Activated naive CD4-positive, alpha-beta T cell treated with anti-CD3 and anti-CD28 coated beads for 36 hours (primary cell): ENCODE measurements at regions not wholly inside any gene's neighbourhood (a gene's known extent, or its start where the extent isn't known, plus 50 kb on each side); places are given as distances from the start of the nearest gene placed in this dataset.
"Not testable (repeated sequence)": the region's sequence is repeated elsewhere in the genome, so short reads cannot be mapped to it uniquely, and the experiment has no call there.

ENCODE experiments used
- CTCF ChIA-PET: fragments of 350-600 bp; sonication (Branson Sonifier 250); formaldehyde crosslinking; loops from one replicate; lab custom pipeline; 2021; ENCODE audit warnings: antibody characterized with exemption; lab: Charles Lee
- DNase-seq: peaks from one replicate; pipeline ENCODE4 v3.0.0-alpha.2; 2020
- H3K27ac Mint-ChIP-seq: one replicate; pipeline ENCODE4 v1.8.0; 2021; ENCODE audit warnings: mild to moderate bottlenecking, mixed read lengths
- H3K27me3 Mint-ChIP-seq: one replicate; pipeline ENCODE4 v1.8.0; 2021; ENCODE audit warnings: low read depth, mixed read lengths
- H3K36me3 Mint-ChIP-seq: one replicate; pipeline ENCODE4 v1.8.0; 2021; ENCODE audit warnings: low read depth, mixed read lengths
- H3K4me1 Mint-ChIP-seq: one replicate; pipeline ENCODE4 v1.8.0; 2021; ENCODE audit warnings: low read depth, mixed read lengths
- H3K4me3 Mint-ChIP-seq: one replicate; pipeline ENCODE4 v1.8.0; 2021; ENCODE audit warnings: mild to moderate bottlenecking, moderate library complexity, mixed read lengths
- H3K9me3 Mint-ChIP-seq: one replicate; pipeline ENCODE4 v1.8.0; 2021; ENCODE audit warnings: mixed read lengths
- intact Hi-C: fragments of 100-400 bp; cut with micrococcal nuclease; formaldehyde crosslinking; loops from one replicate; pipeline ENCODE4 v1.15.1; 2023

GRCh38 chr13:54449922-54450321, 1421.3 kb downstream of the OLFM4 start:
- DNase-seq, result no peak
- peaks cover 6% of the 10 kb centered on the region for H3K9me3 Mint-ChIP-seq
- no peaks in the 10 kb centered on the region for H3K4me1 Mint-ChIP-seq
- CTCF ChIA-PET, result no interaction called here
- H3K27ac Mint-ChIP-seq, result no peak overlapping the region
- no peak overlapping the region for H3K4me3 Mint-ChIP-seq
- intact Hi-C loops, result no loop called here
- no peaks in the 10 kb centered on the region for H3K27me3 Mint-ChIP-seq
- no peaks in the 10 kb centered on the region for H3K36me3 Mint-ChIP-seq

GRCh38 chr13:54484166-54484565, 1455.6 kb downstream of the OLFM4 start:
- no peak for DNase-seq
- Mint-ChIP-seq H3K36me3 (no peaks in the 10 kb centered on the region), H3K27me3 (no peaks in the 10 kb centered on the region), H3K27ac (no peak overlapping the region), H3K4me3 (no peak overlapping the region), H3K4me1 (no peaks in the 10 kb centered on the region), H3K9me3 (peaks cover 3% of the 10 kb centered on the region)
- CTCF ChIA-PET, result no interaction called here
- intact Hi-C loops, result no loop called here

GRCh38 chr13:54486421-54487166, 1458.0 kb downstream of the OLFM4 start:
- Mint-ChIP-seq H3K9me3 (peaks cover 5% of the 10 kb centered on the region), H3K27ac (no peak overlapping the region), H3K27me3 (no peaks in the 10 kb centered on the region), H3K4me3 (no peak overlapping the region), H3K4me1 (no peaks in the 10 kb centered on the region), H3K36me3 (no peaks in the 10 kb centered on the region)
- CTCF ChIA-PET, result no interaction called here
- intact Hi-C loops, result no loop called here
- DNase-seq, result no peak

- intact Hi-C loops, result no loop called here
Measured at GRCh38 chr13:54489359-54489758, 1460.7 kb downstream of the OLFM4 start.

DNA sequence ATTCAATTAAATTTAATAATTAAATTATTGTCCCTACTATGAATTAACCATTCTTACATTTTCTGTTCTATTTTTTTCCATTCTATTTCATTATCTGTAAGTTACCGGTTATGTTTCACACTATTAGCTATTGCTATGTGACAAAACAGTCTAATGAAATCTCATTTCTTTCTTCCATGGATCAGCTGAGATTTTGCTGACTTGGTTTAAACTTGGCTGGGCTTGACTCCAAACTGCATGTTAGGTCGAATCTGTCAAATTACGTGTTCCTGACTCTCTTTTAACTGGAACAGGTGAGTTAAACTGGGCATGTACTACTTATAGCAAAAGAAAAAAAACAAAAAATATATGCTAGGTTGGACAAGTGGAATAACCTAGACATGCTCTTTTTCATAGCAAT, 1464.4 kb downstream of the OLFM4 start:
- peaks cover 6% of the 10 kb centered on the region for H3K9me3 Mint-ChIP-seq
- CTCF ChIA-PET, result no interaction called here

More at GRCh38 chr13:54489359-54489758, 1460.7 kb downstream of the OLFM4 start:
- no peaks in the 10 kb centered on the region for H3K27me3 Mint-ChIP-seq
- H3K27ac Mint-ChIP-seq, result no peak overlapping the region
- no peak overlapping the region for H3K4me3 Mint-ChIP-seq
- H3K9me3 Mint-ChIP-seq, result peaks cover 6% of the 10 kb centered on the region
- CTCF ChIA-PET, result no interaction called here
- H3K4me1 Mint-ChIP-seq, result no peaks in the 10 kb centered on the region
- no peaks in the 10 kb centered on the region for H3K36me3 Mint-ChIP-seq
- no peak for DNase-seq

DNA sequence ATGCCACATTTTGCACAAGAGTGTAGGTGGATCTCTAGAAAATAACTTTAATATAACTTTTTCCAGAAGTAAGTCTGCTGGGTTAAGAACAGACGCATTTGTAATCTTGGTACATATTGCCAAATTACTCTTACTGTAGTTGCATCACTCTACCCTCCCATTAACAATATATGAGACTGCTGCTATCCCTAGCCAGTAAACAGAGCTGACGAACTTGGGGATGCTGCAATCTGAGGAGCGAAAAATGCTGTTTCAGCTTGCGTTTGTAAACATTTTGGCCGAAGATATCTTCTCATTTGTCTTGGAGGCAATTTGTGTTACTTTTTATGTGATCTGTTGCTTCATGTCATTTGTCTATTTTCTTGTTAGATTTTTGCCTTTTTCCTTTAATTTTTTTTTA, 1482.8 kb downstream of the OLFM4 start:
- no peak for DNase-seq
- Mint-ChIP-seq H3K36me3 (no peaks in the 10 kb centered on the region), H3K27me3 (no peaks in the 10 kb centered on the region), H3K9me3 (peaks cover 2% of the 10 kb centered on the region), H3K4me1 (no peaks in the 10 kb centered on the region), H3K27ac (no peak overlapping the region), H3K4me3 (no peak overlapping the region)
- CTCF ChIA-PET, result no interaction called here
- intact Hi-C loops, result no loop called here

More for the DNA sequence above, 1464.4 kb downstream of the OLFM4 start:
- no peak overlapping the region for H3K27ac Mint-ChIP-seq
- H3K4me3 Mint-ChIP-seq, result no peak overlapping the region
- H3K36me3 Mint-ChIP-seq, result no peaks in the 10 kb centered on the region
- intact Hi-C loops, result no loop called here
- no peaks in the 10 kb centered on the region for H3K4me1 Mint-ChIP-seq
- H3K27me3 Mint-ChIP-seq, result no peaks in the 10 kb centered on the region
- DNase-seq, result no peak

GRCh38 chr13:54513254-54513653, 1484.6 kb downstream of the OLFM4 start:
- Mint-ChIP-seq H3K4me1 (no peaks in the 10 kb centered on the region), H3K27me3 (no peaks in the 10 kb centered on the region), H3K4me3 (no peak overlapping the region), H3K36me3 (no peaks in the 10 kb centered on the region), H3K27ac (no peak overlapping the region), H3K9me3 (peaks cover 2% of the 10 kb centered on the region)
- no peak for DNase-seq
- intact Hi-C loops, result no loop called here
- CTCF ChIA-PET, result no interaction called here

GRCh38 chr13:54536112-54536511, 1507.5 kb downstream of the OLFM4 start:
- Mint-ChIP-seq H3K27me3 (no peaks in the 10 kb centered on the region), H3K4me1 (no peaks in the 10 kb centered on the region), H3K27ac (no peak overlapping the region), H3K4me3 (no peak overlapping the region), H3K36me3 (no peaks in the 10 kb centered on the region), H3K9me3 (peaks cover 2% of the 10 kb centered on the region)
- CTCF ChIA-PET, result no interaction called here
- intact Hi-C loops, result no loop called here
- no peak for DNase-seq

DNA sequence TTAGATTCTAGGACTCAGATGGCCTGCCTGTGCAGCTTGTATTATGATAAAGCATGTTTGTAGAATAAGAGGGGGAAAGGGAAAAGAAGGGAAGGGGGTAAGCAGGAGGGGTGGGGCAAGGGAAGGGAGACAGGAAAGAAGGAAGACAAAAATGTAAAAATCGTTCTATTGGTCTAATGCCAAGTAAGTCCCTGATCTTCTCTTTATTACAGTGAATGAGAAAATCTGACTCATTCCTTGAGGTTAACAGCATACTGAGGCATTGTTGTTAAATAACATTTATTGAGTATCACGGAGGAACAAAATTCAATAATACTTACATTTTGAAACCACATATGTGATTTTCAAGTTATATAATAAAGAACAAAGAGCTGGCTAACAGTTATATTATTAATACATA, 1534.7 kb downstream of the OLFM4 start:
- Mint-ChIP-seq H3K36me3 (no peaks in the 10 kb centered on the region), H3K27ac (no peak overlapping the region), H3K4me3 (no peak overlapping the region), H3K4me1 (no peaks in the 10 kb centered on the region), H3K27me3 (no peaks in the 10 kb centered on the region), H3K9me3 (peaks cover 2% of the 10 kb centered on the region)
- DNase-seq, result no peak
- intact Hi-C loops, result no loop called here
- CTCF ChIA-PET, result interaction anchor here (0.7 kb wide), 1 partner anchor 1313 kb away, joined by 5 read pairs; no protein-coding TSS in a partner anchor

GRCh38 chr13:54572037-54572436, 1543.4 kb downstream of the OLFM4 start:
- CTCF ChIA-PET, H3K36me3 Mint-ChIP-seq, DNase-seq, H3K27ac Mint-ChIP-seq, H3K27me3 Mint-ChIP-seq, H3K4me1 Mint-ChIP-seq, intact Hi-C loops: not testable (repeated sequence)
- Mint-ChIP-seq H3K9me3 (peaks cover 14% of the 10 kb centered on the region), H3K4me3 (peak overlapping the region; percentile 28)

GRCh38 chr13:54573186-54573585, 1544.6 kb downstream of the OLFM4 start:
- H3K36me3 Mint-ChIP-seq, result no peaks in the 10 kb centered on the region
- DNase-seq, result no peak
- no peaks in the 10 kb centered on the region for H3K27me3 Mint-ChIP-seq
- H3K4me1 Mint-ChIP-seq, result no peaks in the 10 kb centered on the region
- H3K27ac Mint-ChIP-seq, result no peak overlapping the region
- intact Hi-C loops, result no loop called here
- CTCF ChIA-PET, result no interaction called here
- H3K4me3 Mint-ChIP-seq, result no peak overlapping the region
- peaks cover 14% of the 10 kb centered on the region for H3K9me3 Mint-ChIP-seq

GRCh38 chr13:54574791-54575190, 1546.2 kb downstream of the OLFM4 start:
- CTCF ChIA-PET, result no interaction called here
- Mint-ChIP-seq H3K4me3 (no peak overlapping the region), H3K36me3 (no peaks in the 10 kb centered on the region), H3K4me1 (no peaks in the 10 kb centered on the region), H3K27ac (no peak overlapping the region), H3K27me3 (no peaks in the 10 kb centered on the region), H3K9me3 (peaks cover 10% of the 10 kb centered on the region)
- intact Hi-C loops, result no loop called here
- no peak for DNase-seq

- no peaks in the 10 kb centered on the region for H3K4me1 Mint-ChIP-seq
- H3K36me3 Mint-ChIP-seq, result no peaks in the 10 kb centered on the region
- no peaks in the 10 kb centered on the region for H3K27me3 Mint-ChIP-seq
- H3K27ac Mint-ChIP-seq, result no peak overlapping the region
- H3K4me3 Mint-ChIP-seq, result no peak overlapping the region
- intact Hi-C loops, result no loop called here
- H3K9me3 Mint-ChIP-seq, result peaks cover 10% of the 10 kb centered on the region
- CTCF ChIA-PET, result no interaction called here
- DNase-seq, result no peak
Measured at GRCh38 chr13:54591540-54591939, 1562.9 kb downstream of the OLFM4 start.
